ENCODE measurements at regions not wholly inside any gene's neighbourhood (a gene's known extent, or its start where the extent isn't known, plus 50 kb on each side); places are given as distances from the start of the nearest gene placed in this dataset.

DNA sequence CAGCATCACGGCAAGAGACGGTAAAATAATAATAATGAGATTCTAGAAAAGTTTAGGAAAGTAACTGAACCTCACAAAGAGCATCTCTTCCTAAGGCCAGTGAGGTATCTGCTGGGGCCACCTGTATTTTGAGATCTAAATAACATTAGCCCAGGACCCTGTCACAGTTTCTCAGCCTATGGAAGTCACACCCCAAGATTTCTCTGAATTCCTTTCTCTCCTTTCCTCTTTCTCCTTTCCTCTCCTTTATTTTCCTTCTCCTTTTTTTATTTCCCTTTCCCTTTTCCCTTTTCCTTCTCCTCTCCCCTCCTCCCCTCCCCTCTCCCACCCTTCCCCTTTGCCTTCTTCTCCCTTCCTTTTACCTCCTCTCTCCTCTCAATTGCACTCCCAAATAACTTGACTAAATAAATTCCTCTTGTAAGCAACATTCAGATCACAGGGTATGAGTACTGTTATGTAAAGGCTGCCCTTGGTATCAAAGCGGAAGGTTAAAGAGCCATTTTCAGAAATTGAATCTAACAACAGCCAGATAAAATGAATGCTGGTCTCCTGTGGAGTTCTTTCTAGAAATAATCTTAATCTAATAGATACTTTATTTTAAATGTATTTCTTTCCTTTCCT is 506.2 kb downstream of the EPM2A start:
- no peak overlapping the region for H2BK20ac ChIP-seq (ENCODE audit: low read depth, low read length, poor library complexity, severe bottlenecking)
- no peaks in the 10 kb centered on the region for H3K23me2 ChIP-seq (ENCODE audit: insufficient read length, low read depth, low read length, poor library complexity, severe bottlenecking)
- no peak overlapping the region for H3K23ac ChIP-seq (ENCODE audit: insufficient read length, low read depth, low read length)
- Mint-ChIP-seq H3K36me3 (ENCODE audit: insufficient read depth in 1 of 3, low read depth in 3 of 3) (peaks cover 0 to 7% (median 0%) of the 10 kb centered on the region in 3 experiments; a peak in 1 of 7 replicates), H3K9me3 (peaks cover 0 to 6% of the 10 kb centered on the region in 2 experiments; a peak in 2 of 5 replicates), H3K27ac (no peak overlapping the region), H3K27me3 (ENCODE audit: low read depth) (no peaks in the 10 kb centered on the region), H3K4me1 (peaks cover 0 to under 1% of the 10 kb centered on the region in 2 experiments; a peak in 1 of 4 replicates), H3K4me3 (no peak overlapping the region)
- no peak for DNase-seq
- H4K20me1 ChIP-seq (ENCODE audit: control insufficient read depth, insufficient read depth, insufficient read length), result no peaks in the 10 kb centered on the region
- no peak overlapping the region for H4K8ac ChIP-seq (replicated peaks; ENCODE audit: insufficient read length, low read depth, low read length)
- no peak overlapping the region for H3K27ac ChIP-seq (ENCODE audit: insufficient read length, low read depth, low read length)
- H3K4ac ChIP-seq (ENCODE audit: low read depth, low read length), result no peak overlapping the region
- no peak overlapping the region for H2BK12ac ChIP-seq (ENCODE audit: insufficient read length, low read depth, low read length)
- WGBS (ENCODE audit: extremely low coverage, insufficient read length, low lambda C conversion rate), result no CpG with 5 or more reads among the region's 3 CpGs
- no peaks in the 10 kb centered on the region for H3K79me2 ChIP-seq (ENCODE audit: insufficient read depth, low read length)
- H3K27me3 ChIP-seq (ENCODE audit: insufficient read depth, low read length), result no peaks in the 10 kb centered on the region
- no peak overlapping the region for H3T11ph ChIP-seq (ENCODE audit: low read length)
- H3K79me1 ChIP-seq (ENCODE audit: insufficient read depth, low read depth, low read length, poor library complexity, severe bottlenecking), result no peaks in the 10 kb centered on the region
- H2BK5ac ChIP-seq (ENCODE audit: insufficient read length, low read length), result no peak overlapping the region
- no peaks in the 10 kb centered on the region for H3K4me1 ChIP-seq (ENCODE audit: insufficient read depth, low read length)
- no peak overlapping the region for H4K5ac ChIP-seq (ENCODE audit: insufficient read length, low read depth, low read length)
- H4K91ac ChIP-seq (ENCODE audit: insufficient read length, low read depth, low read length), result no peak overlapping the region
- no peak overlapping the region for H2BK120ac ChIP-seq (ENCODE audit: low read depth, low read length, poor library complexity, severe bottlenecking)
- TF ChIP-seq CTCF (conservative IDR thresholded peaks at IDR 0.05), result no peak
- H2BK15ac ChIP-seq (ENCODE audit: low read depth, low read length), result no peak overlapping the region
- H2AK5ac ChIP-seq (ENCODE audit: insufficient read length, low read length), result no peak overlapping the region
- H3K9ac ChIP-seq (ENCODE audit: extremely low read depth, insufficient read length, low read length), result no peak overlapping the region
- no peak overlapping the region for H3K14ac ChIP-seq (ENCODE audit: insufficient read depth, low read length)
- no peaks in the 10 kb centered on the region for H3K9me3 ChIP-seq (ENCODE audit: control insufficient read depth, low read depth, low read length)
- no peak overlapping the region for H3K4me2 ChIP-seq (ENCODE audit: insufficient read depth, insufficient read length, low read length)
- no peak overlapping the region for H3K18ac ChIP-seq (ENCODE audit: insufficient read length, low read depth, low read length)
- no peak overlapping the region for H2AFZ ChIP-seq (ENCODE audit: low read length)
- no peak overlapping the region for H3K56ac ChIP-seq (ENCODE audit: insufficient read length, low read depth, low read length)

Data from H9 (cell line).